Small intestine (tissue), 7 donors: ENCODE measurements at regions not wholly inside any gene's neighbourhood (a gene's known extent, or its start where the extent isn't known, plus 50 kb on each side); places are given as distances from the start of the nearest gene placed in this dataset.

Experiments
- DNase-seq, 2 donors: peaks; one replicate each; pipeline versions ENCODE4 v3.0.0 to v3.0.0-alpha.2; 2013
- FAIRE-seq: peaks from 2 replicates; lab custom pipeline; 2012; peaks lifted over from hg19 to GRCh38; lab: Jason Lieb, UNC
- H3K27ac ChIP-seq, 3 donors: one replicate each; pipeline ENCODE4 v1.5.1; 2013; ENCODE audit warnings: low read length in 2 of 3, mild to moderate bottlenecking in 2 of 3, control low read depth in 1 of 3, inconsistent platforms in 1 of 3, low read depth in 1 of 3, moderate library complexity in 1 of 3
- H3K27me3 ChIP-seq, 3 donors: one replicate each; pipeline ENCODE4 v1.6.1; 2013; ENCODE audit warnings: low read length in 3 of 3, inconsistent platforms in 1 of 3; ENCODE audit not compliant: control insufficient read depth in 3 of 3, insufficient read depth in 3 of 3
- H3K36me3 ChIP-seq, 3 donors: one replicate each; pipeline ENCODE4 v1.6.1; 2013; ENCODE audit warnings: low read length in 3 of 3, inconsistent platforms in 1 of 3, low read depth in 1 of 3, mild to moderate bottlenecking in 1 of 3, moderate library complexity in 1 of 3; ENCODE audit not compliant: control insufficient read depth in 3 of 3, insufficient read depth in 2 of 3
- H3K4me1 ChIP-seq, 3 donors: one replicate each; pipeline ENCODE4 v1.6.1; 2013; ENCODE audit warnings: low read length in 2 of 3, inconsistent platforms in 1 of 3, low read depth in 1 of 3, mild to moderate bottlenecking in 1 of 3, moderate library complexity in 1 of 3; ENCODE audit not compliant: control insufficient read depth in 3 of 3, insufficient read depth in 2 of 3
- H3K4me3 ChIP-seq, 3 donors: one replicate each; pipeline ENCODE4 v1.5.1; 2013; ENCODE audit warnings: low read length in 3 of 3, control low read depth in 1 of 3, inconsistent platforms in 1 of 3, low read depth in 1 of 3, mild to moderate bottlenecking in 1 of 3, moderate library complexity in 1 of 3
- H3K9me3 ChIP-seq, 2 donors: one replicate each; pipeline ENCODE4 v1.6.1; 2013; ENCODE audit warnings: low read depth in 1 of 2, low read length in 1 of 2; ENCODE audit not compliant: control insufficient read depth in 2 of 2, insufficient read depth in 1 of 2
- WGBS, 3 donors: extraction: QIAGEN DNeasy Blood & Tissue Kit; methylation state at CpG; one replicate each; pipeline ENCODE4 v1.1.7; 2013; 5-methylcytosine and 5-hydroxymethylcytosine counted together
- donor health status: healthy with polysubstance abuse.
- donor health status: control.
- donor health status: control.
- donor health status: Bipolar disorder and iron deficiency.
- donor health status: healthy.

DNA sequence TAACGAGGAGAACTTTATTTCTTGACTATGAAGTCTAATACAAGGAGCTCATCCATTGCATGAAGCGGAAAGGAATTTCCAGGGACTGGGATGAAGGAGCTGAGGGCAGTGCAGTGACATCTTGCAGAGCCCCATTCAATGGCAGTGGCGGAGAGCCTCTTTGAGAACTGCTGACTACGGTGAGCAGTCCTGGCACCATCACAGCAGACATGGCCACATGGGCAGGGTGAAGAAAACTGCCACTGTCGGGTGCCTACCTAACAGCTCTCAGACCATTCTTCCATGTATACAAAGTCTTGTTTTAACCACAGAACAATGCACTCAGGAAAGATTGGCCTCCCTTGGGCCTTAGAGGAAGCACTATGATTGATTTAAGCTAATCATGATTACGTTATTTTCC lies 506.1 kb upstream of the DCC start:
- 65 to 71% (median 71%) methylated on average over 6 of the region's 6 CpGs for WGBS, 3 donors
- no peaks in the 10 kb centered on the region for H3K9me3 ChIP-seq
- no peak overlapping the region for H3K27ac ChIP-seq
- H3K27me3 ChIP-seq, result no peaks in the 10 kb centered on the region
- DNase-seq (no peak), FAIRE-seq (no peak)
- H3K4me3 ChIP-seq, result no peak overlapping the region
- H3K4me1 ChIP-seq, result no peaks in the 10 kb centered on the region
- H3K36me3 ChIP-seq, result no peaks in the 10 kb centered on the region

DNA sequence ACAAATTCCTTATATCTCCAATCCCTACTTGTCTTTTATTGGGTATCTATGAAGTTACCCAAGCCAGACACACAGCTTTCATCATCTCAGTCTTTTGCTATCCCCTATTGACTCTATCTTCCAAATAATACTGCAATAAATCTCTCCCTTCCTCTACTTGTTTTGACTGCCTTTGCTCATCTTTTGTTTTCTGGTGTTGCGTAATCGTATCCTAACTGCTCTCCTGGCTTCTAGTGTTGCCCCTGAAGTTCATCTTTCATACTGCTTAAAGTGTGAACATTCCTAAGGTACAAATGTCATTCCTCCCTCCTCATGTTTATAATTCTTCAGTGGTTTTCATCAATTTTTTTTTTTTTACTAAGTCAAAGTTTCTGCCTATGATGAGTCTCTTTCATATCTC lies 491.3 kb upstream of the DCC start:
- H3K27ac ChIP-seq, result no peak overlapping the region
- peaks cover 0 to 3% of the 10 kb centered on the region in 2 donors for H3K9me3 ChIP-seq
- no peaks in the 10 kb centered on the region for H3K36me3 ChIP-seq
- DNase-seq, result no peak
- no peaks in the 10 kb centered on the region for H3K4me1 ChIP-seq
- 84 to 93% (median 91%) methylated on average over 2 of the region's 2 CpGs for WGBS, 3 donors
- no peak for FAIRE-seq
- H3K4me3 ChIP-seq, result no peak overlapping the region
- H3K27me3 ChIP-seq, result no peaks in the 10 kb centered on the region

DNA sequence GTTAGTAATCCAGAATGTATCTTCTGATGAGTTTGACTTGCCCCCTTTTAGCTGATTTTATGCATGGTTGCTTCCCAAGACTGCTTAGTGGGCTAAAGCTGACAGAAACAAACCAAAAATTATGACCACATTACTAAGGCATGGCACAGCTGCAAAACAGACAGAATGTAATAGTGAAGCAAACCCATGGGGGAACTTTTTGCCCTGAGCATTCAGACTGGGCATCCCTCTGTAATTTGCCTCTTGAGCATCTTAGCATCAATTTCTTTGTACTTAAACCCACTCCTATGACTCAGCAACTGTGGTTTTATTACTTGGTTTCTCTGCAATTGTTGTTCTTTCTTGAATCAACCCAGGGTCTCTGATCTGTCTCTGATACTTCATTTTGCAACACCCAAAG lies 487.3 kb upstream of the DCC start:
- FAIRE-seq, result no peak
- no peaks in the 10 kb centered on the region for H3K4me1 ChIP-seq
- no peak overlapping the region for H3K4me3 ChIP-seq
- no peaks in the 10 kb centered on the region for H3K27me3 ChIP-seq
- no peak overlapping the region for H3K27ac ChIP-seq
- no peaks in the 10 kb centered on the region for H3K9me3 ChIP-seq
- DNase-seq, result no peak
- H3K36me3 ChIP-seq, result no peaks in the 10 kb centered on the region

DNA sequence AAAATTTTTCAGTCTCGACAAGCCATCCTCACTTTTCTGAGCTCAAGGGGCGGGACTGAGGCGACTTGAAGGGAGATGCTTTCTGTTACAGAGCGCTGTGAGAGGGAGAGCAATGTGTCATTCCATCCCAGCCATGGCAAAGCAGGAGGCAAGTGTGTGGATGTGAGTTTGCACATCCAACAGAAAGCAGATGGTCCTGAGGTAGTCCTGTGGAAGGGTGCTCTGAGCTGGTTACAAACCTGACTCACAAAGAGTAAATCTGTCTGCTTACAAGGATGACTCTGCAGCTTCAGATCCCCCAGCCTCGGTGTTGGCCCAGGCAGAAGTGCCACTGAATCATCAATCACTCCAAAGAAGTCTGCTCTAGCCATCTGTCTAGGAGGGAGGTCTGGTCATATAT lies 482.0 kb upstream of the DCC start:
- H3K27ac ChIP-seq, result no peak overlapping the region
- no peaks in the 10 kb centered on the region for H3K9me3 ChIP-seq
- FAIRE-seq, result no peak
- H3K36me3 ChIP-seq, result no peaks in the 10 kb centered on the region
- WGBS, 3 donors, result 54 to 64% (median 59%) methylated on average over 5 of the region's 5 CpGs
- H3K4me3 ChIP-seq, result no peak overlapping the region
- no peak for DNase-seq
- no peaks in the 10 kb centered on the region for H3K27me3 ChIP-seq
- no peaks in the 10 kb centered on the region for H3K4me1 ChIP-seq

DNA sequence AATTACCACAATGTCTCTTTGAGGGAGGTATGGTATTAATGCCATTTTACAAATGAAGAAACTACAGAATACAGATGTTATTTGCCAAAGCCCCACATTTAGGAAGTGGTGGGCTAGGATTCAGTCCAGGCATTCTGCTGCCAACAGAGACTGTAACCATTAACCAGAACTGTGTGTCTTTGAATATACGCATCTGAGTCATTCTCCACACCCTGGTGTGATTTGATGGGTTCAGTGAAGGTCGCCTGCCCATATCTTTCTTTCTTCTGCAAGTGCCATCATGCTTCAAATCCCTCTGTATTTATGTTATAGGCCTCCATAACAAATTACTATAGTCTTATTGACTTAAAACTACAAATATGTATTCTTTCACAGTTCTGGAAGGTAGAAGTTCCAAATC lies 479.0 kb upstream of the DCC start:
- DNase-seq, result no peak
- Histone ChIP-seq H3K4me3 (no peak overlapping the region), H3K36me3 (no peaks in the 10 kb centered on the region), H3K9me3 (peaks cover 0 to 5% of the 10 kb centered on the region in 2 donors), H3K27ac (no peak overlapping the region), H3K4me1 (no peaks in the 10 kb centered on the region), H3K27me3 (no peaks in the 10 kb centered on the region)
- no peak for FAIRE-seq
- WGBS, 3 donors, result 42 to 87% (median 60%) methylated on average over 2 of the region's 2 CpGs

DNA sequence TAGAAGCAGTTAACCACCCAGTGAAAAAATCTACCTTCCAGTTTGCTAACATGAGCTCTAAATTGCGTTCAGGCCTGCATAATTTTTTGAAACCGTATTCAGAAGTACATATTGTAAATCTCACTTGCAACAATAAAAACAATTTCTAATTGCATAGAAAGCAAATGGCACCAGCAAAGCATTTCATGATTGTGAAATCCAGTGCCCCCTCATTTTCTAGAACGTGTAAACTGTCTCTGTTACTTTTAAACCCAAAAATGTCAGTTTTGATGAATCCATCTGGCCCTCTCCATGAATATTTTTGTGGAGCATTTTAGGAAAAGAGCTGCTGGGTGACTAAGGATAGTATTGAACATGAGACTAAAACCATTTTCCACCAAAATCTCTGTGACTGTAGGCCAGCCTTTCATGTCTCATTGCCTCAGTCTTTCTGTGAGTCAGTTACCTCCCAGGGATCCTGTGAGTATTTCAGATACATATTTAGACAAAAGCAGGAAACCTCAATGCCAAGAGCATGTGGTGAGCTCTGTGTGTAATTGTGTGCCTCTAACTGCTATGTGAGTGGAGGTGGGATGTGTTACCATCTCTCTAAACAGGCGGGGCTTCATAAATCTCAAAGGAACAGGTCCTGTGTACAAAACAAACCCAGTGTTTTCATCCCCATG lies 477.8 kb upstream of the DCC start:
- H3K4me1 ChIP-seq, result no peaks in the 10 kb centered on the region
- peaks cover 0 to 5% of the 10 kb centered on the region in 2 donors for H3K9me3 ChIP-seq
- no peaks in the 10 kb centered on the region for H3K27me3 ChIP-seq
- no peaks in the 10 kb centered on the region for H3K36me3 ChIP-seq
- no peak for FAIRE-seq
- H3K27ac ChIP-seq, result no peak overlapping the region
- 74 to 83% (median 76%) methylated on average over 4 of the region's 4 CpGs for WGBS, 3 donors
- H3K4me3 ChIP-seq, result no peak overlapping the region
- no peak for DNase-seq

DNA sequence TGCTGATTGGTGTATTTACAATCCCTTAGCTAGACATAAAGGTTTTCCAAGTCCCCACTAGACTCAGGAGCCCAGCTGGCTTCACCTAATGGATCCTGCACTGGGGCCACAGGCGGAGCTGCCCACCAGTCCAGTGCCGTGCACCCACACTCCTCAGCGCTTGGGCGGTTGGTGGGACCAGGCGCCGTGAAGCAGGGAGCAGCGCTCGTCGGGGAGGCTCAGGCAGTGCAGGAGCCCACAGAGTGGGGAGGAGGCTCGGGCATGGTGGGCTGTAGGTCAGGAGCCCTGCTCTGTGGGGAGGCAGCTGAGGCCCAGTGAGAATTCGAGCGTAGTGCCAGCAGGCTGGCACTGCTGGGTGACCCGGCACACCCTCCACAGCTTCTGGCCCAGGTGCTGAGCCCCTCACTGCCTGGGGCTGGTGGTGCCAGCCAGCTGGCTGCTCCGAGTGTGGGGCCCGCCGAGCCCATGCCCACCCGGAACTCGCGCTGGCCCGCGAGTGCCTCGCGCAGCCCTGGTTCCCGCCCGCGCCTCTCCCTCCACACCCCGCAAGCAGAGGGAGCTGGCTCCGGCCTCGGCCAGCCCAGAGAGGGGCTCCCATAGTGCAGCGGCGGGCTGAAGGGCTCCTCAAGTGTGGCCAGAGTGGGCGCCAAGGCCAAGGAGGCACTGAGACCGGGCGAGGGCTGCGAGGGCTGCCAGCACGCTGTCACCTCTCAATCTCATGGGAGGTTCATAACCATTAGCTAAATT lies 475.6 kb upstream of the DCC start:
- DNase-seq (no peak), FAIRE-seq (no peak)
- H3K36me3 ChIP-seq, result no peaks in the 10 kb centered on the region
- WGBS, 3 donors, result 88 to 91% (median 91%) methylated on average over 30 to 36 of the region's 36 CpGs
- H3K4me1 ChIP-seq, result no peaks in the 10 kb centered on the region
- peaks cover 0 to 5% of the 10 kb centered on the region in 2 donors for H3K9me3 ChIP-seq
- no peaks in the 10 kb centered on the region for H3K27me3 ChIP-seq
- no peak overlapping the region for H3K4me3 ChIP-seq
- no peak overlapping the region for H3K27ac ChIP-seq

DNA sequence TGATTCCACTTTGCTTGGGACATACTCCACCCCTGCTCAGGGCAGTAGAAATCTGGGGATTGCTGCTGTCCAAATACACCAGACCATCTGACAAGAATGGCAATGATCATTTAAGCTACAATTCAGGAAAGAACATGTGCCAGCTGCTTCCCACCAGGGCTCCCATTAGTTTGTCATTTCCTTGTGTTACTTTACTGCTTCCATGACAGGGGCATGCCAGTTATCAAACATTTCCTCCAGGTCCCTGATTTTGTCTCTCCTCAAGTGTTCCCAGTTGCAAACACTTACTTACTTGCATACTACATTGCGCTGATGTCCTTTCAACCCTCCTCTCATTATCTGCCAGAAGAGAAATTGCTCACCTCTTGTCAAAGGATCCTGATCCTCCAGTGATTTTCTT lies 474.5 kb upstream of the DCC start:
- Histone ChIP-seq H3K9me3 (peaks cover 0 to 5% of the 10 kb centered on the region in 2 donors), H3K36me3 (no peaks in the 10 kb centered on the region), H3K4me1 (no peaks in the 10 kb centered on the region), H3K27ac (no peak overlapping the region), H3K4me3 (no peak overlapping the region), H3K27me3 (no peaks in the 10 kb centered on the region)
- FAIRE-seq (no peak), DNase-seq (no peak)
- WGBS, 3 donors, result 92 to 98% (median 95%) methylated on average over 1 of the region's 1 CpG
